ENCODE measurements at regions not wholly inside any gene's neighbourhood (a gene's known extent, or its start where the extent isn't known, plus 50 kb on each side); places are given as distances from the start of the nearest gene placed in this dataset.

DNA sequence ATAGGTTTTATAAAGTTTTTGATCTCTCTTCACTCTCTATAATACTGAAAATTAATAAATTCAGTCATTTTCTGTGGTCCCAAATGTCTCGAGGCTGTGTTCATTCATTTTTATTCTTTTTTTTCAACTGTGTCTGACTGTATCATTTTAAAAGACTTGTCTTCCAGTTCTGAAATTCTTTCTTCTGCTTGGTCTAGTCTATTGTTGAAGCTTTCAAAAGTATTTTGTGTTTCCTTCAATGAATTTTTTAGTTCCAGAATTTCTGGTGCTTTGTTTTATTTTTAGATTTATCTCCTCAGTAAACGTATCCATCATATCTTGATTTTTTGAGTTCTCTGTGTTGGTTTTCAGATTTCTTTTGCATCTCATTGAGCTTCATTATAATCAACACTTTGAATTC lies 161.0 kb upstream of the CHRM3 start:
- TF ChIP-seq, protein P1, sequence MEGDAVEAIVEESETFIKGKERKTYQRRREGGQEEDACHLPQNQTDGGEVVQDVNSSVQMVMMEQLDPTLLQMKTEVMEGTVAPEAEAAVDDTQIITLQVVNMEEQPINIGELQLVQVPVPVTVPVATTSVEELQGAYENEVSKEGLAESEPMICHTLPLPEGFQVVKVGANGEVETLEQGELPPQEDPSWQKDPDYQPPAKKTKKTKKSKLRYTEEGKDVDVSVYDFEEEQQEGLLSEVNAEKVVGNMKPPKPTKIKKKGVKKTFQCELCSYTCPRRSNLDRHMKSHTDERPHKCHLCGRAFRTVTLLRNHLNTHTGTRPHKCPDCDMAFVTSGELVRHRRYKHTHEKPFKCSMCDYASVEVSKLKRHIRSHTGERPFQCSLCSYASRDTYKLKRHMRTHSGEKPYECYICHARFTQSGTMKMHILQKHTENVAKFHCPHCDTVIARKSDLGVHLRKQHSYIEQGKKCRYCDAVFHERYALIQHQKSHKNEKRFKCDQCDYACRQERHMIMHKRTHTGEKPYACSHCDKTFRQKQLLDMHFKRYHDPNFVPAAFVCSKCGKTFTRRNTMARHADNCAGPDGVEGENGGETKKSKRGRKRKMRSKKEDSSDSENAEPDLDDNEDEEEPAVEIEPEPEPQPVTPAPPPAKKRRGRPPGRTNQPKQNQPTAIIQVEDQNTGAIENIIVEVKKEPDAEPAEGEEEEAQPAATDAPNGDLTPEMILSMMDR (conservative IDR thresholded peaks at IDR 0.05) = no peak
- TF ChIP-seq EZH2 (IDR thresholded peaks at IDR 0.05; ENCODE audit: low read depth) = no peak
